ENCODE measurements at regions not wholly inside any gene's neighbourhood (a gene's known extent, or its start where the extent isn't known, plus 50 kb on each side); places are given as distances from the start of the nearest gene placed in this dataset.

- no peaks in the 10 kb centered on the region for H3K9me3 ChIP-seq (ENCODE audit: severe bottlenecking)
- H3K4me3 ChIP-seq (ENCODE audit: low read depth, low read length): no peak overlapping the region
- H3K27me3 ChIP-seq (ENCODE audit: insufficient read depth, low read depth, severe bottlenecking): no peaks in the 10 kb centered on the region
- H3K27ac ChIP-seq: no peak overlapping the region
- no peaks in the 10 kb centered on the region for H3K36me3 ChIP-seq
- TF ChIP-seq CTCF (IDR thresholded peaks at IDR 0.05; ENCODE audit: low read depth, low read length): no peak
- DNase-seq: no peak
Measured at GRCh38 chr18:34576622-34577021, 133.5 kb upstream of the DTNA start.

GRCh38 chr18:34583895-34584294, 126.2 kb upstream of the DTNA start:
- no peak for TF ChIP-seq CTCF (IDR thresholded peaks at IDR 0.05; ENCODE audit: low read depth, low read length)
- no peak overlapping the region for H3K27ac ChIP-seq
- H3K27me3 ChIP-seq (ENCODE audit: insufficient read depth, low read depth, severe bottlenecking): peaks cover 6% of the 10 kb centered on the region
- no peaks in the 10 kb centered on the region for H3K36me3 ChIP-seq
- no peak overlapping the region for H3K4me3 ChIP-seq (ENCODE audit: low read depth, low read length)
- no peaks in the 10 kb centered on the region for H3K9me3 ChIP-seq (ENCODE audit: severe bottlenecking)
- DNase-seq: no peak

- TF ChIP-seq CTCF (IDR thresholded peaks at IDR 0.05; ENCODE audit: low read depth, low read length): no peak
- Histone ChIP-seq H3K4me3 (ENCODE audit: low read depth, low read length) (no peak overlapping the region), H3K27ac (no peak overlapping the region), H3K9me3 (ENCODE audit: severe bottlenecking) (no peaks in the 10 kb centered on the region), H3K27me3 (ENCODE audit: insufficient read depth, low read depth, severe bottlenecking) (no peaks in the 10 kb centered on the region), H3K36me3 (no peaks in the 10 kb centered on the region)
- DNase-seq: no peak
Measured at GRCh38 chr18:34590503-34590902, 119.6 kb upstream of the DTNA start.

GRCh38 chr18:34591920-34592444, 118.1 kb upstream of the DTNA start:
- H3K36me3 ChIP-seq: no peaks in the 10 kb centered on the region
- no peak for TF ChIP-seq CTCF (IDR thresholded peaks at IDR 0.05; ENCODE audit: low read depth, low read length)
- no peaks in the 10 kb centered on the region for H3K9me3 ChIP-seq (ENCODE audit: severe bottlenecking)
- no peak overlapping the region for H3K27ac ChIP-seq
- H3K27me3 ChIP-seq (ENCODE audit: insufficient read depth, low read depth, severe bottlenecking): no peaks in the 10 kb centered on the region
- H3K4me3 ChIP-seq (ENCODE audit: low read depth, low read length): no peak overlapping the region
- no peak for DNase-seq

GRCh38 chr18:34592481-34592880, 117.6 kb upstream of the DTNA start:
- no peaks in the 10 kb centered on the region for H3K27me3 ChIP-seq (ENCODE audit: insufficient read depth, low read depth, severe bottlenecking)
- H3K9me3 ChIP-seq (ENCODE audit: severe bottlenecking): no peaks in the 10 kb centered on the region
- H3K27ac ChIP-seq: no peak overlapping the region
- H3K4me3 ChIP-seq (ENCODE audit: low read depth, low read length): no peak overlapping the region
- TF ChIP-seq CTCF (IDR thresholded peaks at IDR 0.05; ENCODE audit: low read depth, low read length): no peak
- DNase-seq: no peak
- no peaks in the 10 kb centered on the region for H3K36me3 ChIP-seq

- Histone ChIP-seq H3K4me3 (ENCODE audit: low read depth, low read length) (no peak overlapping the region), H3K9me3 (ENCODE audit: severe bottlenecking) (no peaks in the 10 kb centered on the region), H3K36me3 (no peaks in the 10 kb centered on the region), H3K27me3 (ENCODE audit: insufficient read depth, low read depth, severe bottlenecking) (no peaks in the 10 kb centered on the region), H3K27ac (no peak overlapping the region)
- DNase-seq: no peak
- no peak for TF ChIP-seq CTCF (IDR thresholded peaks at IDR 0.05; ENCODE audit: low read depth, low read length)
Measured at GRCh38 chr18:34592961-34593382, 117.1 kb upstream of the DTNA start.
